Brain microvascular endothelial cell (primary cell): ENCODE measurements at regions not wholly inside any gene's neighbourhood (a gene's known extent, or its start where the extent isn't known, plus 50 kb on each side); places are given as distances from the start of the nearest gene placed in this dataset.

Source experiments
- DNase-seq: peaks from one replicate; pipeline ENCODE4 v3.0.0-alpha.2; 2020
- H3K27ac ChIP-seq: fragments of 250-450 bp; sonication (Bioruptor Pico); 2 replicates; pipeline ENCODE4 v1.5.1; 2020; ENCODE audit warnings: mild to moderate bottlenecking, moderate library complexity
- H3K27me3 ChIP-seq: fragments of 250-450 bp; sonication (Bioruptor Pico); replicated peaks from 2 replicates; pipeline ENCODE4 v1.5.1; 2020; ENCODE audit warnings: mild to moderate bottlenecking
- H3K36me3 ChIP-seq: fragments of 250-450 bp; sonication (Bioruptor Pico); replicated peaks from 2 replicates; pipeline ENCODE4 v1.5.1; 2020; ENCODE audit warnings: mild to moderate bottlenecking
- H3K4me3 ChIP-seq: 2 replicates; pipeline ENCODE4 v1.5.1; 2011; ENCODE audit warnings: low read depth, mild to moderate bottlenecking, control low read depth, low read length, moderate library complexity
- in situ Hi-C: cut with HindIII; loops from 2 replicates; pipeline ENCODE4 v1.10.0; 2017; ENCODE audit warnings: low sequenced_read_pairs, low pct_ligation_motif_present
- TF ChIP-seq, protein P1 (sequence below): IDR thresholded peaks from 2 replicates; pipeline ENCODE4 v1.5.1; 2011; ENCODE audit warnings: low read depth, mild to moderate bottlenecking, moderate library complexity, low read length, control low read depth, inconsistent platforms; ENCODE audit errors: missing control alignments

DNA sequence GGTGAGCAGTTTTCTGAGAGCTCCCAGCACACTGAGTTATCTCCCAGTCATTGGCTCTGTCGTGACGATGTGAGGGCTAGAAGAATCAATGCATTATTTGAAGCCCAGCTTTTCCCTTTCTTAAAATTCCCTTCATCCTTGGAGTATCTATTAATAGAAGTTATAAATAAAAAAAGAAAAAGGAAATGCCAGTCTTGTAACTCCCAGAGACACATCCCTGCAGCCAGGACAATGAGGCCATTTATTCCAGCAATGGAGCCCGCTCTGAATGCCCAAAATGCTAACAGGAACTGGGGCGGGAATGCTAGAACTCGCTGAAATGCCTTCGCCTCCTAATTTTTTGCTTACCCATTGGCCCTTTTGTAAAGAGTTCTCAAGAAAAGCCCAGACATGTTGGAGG lies 305.8 kb downstream of the TFAP2C start:
- no peak overlapping the region for H3K27ac ChIP-seq
- no peaks in the 10 kb centered on the region for H3K36me3 ChIP-seq
- DNase-seq = no peak
- H3K4me3 ChIP-seq = no peak overlapping the region
- peaks cover 7% of the 10 kb centered on the region for H3K27me3 ChIP-seq
- TF ChIP-seq, protein P1, sequence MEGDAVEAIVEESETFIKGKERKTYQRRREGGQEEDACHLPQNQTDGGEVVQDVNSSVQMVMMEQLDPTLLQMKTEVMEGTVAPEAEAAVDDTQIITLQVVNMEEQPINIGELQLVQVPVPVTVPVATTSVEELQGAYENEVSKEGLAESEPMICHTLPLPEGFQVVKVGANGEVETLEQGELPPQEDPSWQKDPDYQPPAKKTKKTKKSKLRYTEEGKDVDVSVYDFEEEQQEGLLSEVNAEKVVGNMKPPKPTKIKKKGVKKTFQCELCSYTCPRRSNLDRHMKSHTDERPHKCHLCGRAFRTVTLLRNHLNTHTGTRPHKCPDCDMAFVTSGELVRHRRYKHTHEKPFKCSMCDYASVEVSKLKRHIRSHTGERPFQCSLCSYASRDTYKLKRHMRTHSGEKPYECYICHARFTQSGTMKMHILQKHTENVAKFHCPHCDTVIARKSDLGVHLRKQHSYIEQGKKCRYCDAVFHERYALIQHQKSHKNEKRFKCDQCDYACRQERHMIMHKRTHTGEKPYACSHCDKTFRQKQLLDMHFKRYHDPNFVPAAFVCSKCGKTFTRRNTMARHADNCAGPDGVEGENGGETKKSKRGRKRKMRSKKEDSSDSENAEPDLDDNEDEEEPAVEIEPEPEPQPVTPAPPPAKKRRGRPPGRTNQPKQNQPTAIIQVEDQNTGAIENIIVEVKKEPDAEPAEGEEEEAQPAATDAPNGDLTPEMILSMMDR = no peak
- in situ Hi-C loops = no loop called here

DNA sequence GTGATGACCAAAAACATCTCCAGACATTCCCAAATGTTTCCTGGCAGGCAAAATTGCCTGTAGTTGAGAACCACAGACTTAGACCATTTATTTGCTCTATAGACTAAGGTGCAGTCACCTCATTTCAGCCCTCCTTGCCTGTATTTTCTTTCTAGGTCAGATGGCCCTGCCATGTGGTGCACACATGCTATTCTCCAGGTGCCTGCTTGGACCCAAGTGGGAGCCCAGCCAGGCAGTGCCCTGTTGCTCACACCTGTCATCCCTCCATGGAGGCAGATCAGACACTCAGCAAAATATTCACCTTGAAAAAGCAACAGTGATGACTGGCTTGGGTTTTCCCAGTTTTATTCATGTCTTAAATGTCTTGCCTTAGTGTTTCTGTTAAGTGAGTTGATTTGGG lies 311.4 kb downstream of the TFAP2C start:
- TF ChIP-seq, protein P1 = no peak
- Histone ChIP-seq H3K27me3 (no peaks in the 10 kb centered on the region), H3K27ac (no peak overlapping the region), H3K4me3 (no peak overlapping the region), H3K36me3 (no peaks in the 10 kb centered on the region)
- DNase-seq = no peak
- in situ Hi-C loops = no loop called here

DNA sequence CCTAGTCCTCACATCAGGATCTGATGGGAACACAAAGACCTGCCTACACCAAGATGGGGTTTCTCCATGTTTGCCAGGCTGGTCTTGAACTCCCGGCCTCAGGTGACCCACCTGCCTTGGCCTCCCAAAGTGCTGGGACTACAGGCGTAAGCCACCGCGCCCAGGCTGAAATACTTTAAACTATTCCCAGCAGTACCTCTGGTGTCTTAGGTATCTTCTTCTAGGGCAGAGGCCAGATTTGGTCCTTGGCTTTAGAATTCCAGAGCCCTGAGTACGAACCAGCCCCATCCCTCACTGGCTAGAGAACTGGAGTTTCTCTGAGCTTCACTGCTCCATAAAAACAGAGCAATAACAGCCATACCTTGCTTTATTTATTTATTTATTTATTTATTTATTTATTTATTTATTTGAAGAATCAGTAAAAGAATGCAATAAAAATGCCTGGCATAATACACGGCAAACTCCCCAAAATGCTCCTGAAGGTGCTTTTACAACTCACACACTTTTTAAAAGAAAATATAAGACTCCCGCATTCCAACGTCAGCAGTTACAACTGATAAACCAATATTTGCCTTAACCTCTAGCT lies 312.1 kb downstream of the TFAP2C start:
- H3K27me3 ChIP-seq = peaks cover 2% of the 10 kb centered on the region

DNA sequence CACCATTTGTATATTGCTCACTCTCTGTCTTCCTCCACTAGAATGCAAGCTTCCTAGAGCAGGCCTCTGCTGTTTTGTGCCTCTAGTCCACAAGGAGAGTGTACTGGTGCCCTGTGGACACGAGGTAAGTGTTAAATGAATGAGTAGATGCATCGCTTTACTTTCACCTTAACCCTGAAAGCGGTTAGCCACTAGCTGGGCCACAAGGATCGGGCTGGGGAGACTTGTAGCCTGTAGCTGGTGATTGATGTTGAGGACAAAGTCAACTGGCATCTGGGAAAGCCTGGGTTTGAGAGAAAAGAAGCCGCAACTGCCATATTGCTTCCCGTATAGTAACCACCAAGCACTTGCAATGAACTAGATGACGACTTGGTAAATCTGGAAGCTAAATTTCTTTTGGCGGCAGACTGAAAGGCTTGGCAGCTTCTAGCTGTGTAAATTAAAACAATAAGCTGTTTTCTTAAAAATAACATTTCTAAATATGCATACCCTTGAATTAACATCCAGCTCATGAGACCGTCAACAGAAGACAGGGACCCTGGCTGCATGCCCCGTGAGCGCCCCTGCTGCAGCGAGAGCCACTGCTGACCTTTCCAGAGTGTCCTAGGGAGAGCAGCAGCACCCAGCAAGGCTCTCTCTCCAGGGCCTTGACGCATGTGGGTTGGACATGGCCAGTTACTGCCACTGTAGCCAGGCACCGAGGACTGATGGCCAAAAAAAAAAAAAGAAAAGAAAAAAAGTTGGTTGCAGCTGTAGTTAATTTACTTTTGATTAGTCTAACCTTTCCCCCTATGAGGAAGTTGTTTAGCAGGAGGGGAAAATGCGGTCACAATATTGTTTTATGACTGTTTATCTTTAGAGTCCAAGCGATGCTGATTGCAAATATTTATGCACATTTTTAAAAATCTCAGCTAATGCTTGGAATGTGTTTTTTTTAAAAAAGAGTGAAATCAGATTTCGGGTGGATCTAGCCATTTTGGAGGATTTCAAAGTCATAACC lies 315.1 kb downstream of the TFAP2C start:
- Histone ChIP-seq H3K36me3 (no peaks in the 10 kb centered on the region), H3K27ac (no peak overlapping the region), H3K4me3 (no peak overlapping the region), H3K27me3 (peaks cover 5% of the 10 kb centered on the region)
- in situ Hi-C loops = no loop called here
- TF ChIP-seq, protein P1 = no peak
- DNase-seq = no peak

More for the DNA sequence above, 312.1 kb downstream of the TFAP2C start:
- Histone ChIP-seq H3K36me3 (no peaks in the 10 kb centered on the region), H3K4me3 (no peak overlapping the region), H3K27ac (no peak overlapping the region)
- no peak for DNase-seq
- TF ChIP-seq, protein P1 = no peak
- in situ Hi-C loops = no loop called here

DNA sequence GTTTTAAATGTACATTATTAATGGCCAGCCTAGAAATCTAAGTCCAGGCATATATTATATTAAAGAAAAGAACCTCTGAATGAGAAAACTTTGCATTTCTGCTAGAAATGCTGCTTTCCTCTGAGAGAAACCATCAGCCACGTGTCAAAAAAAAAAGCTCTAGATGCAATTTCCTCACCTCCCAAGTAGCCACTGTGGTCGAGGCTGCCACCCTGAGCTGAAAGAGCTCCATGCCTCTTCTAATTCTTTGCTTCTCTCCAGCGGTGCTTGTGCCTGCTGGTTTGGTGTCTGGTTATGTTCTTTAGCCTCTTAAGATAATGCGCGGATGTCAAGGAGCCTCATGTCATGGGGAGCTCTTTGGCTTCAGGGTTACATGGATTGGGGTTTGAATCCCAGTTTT lies 316.0 kb downstream of the TFAP2C start:
- no peak for DNase-seq
- Histone ChIP-seq H3K4me3 (no peak overlapping the region), H3K36me3 (no peaks in the 10 kb centered on the region), H3K27me3 (peaks cover 5% of the 10 kb centered on the region), H3K27ac (no peak overlapping the region)
- in situ Hi-C loops = no loop called here
- TF ChIP-seq, protein P1 = no peak
